Endothelial cell of umbilical vein (primary cell): ENCODE measurements at regions not wholly inside any gene's neighbourhood (a gene's known extent, or its start where the extent isn't known, plus 50 kb on each side); places are given as distances from the start of the nearest gene placed in this dataset.

Experiments
- BruUV-seq: library from RNA; stranded (reverse); fragments of 400-500 nt; replicated peaks from 2 replicates; lab custom pipeline; 2021; lab: Mats Ljungman, UMichigan
- CTCF ChIA-PET: fragments of 300-600, 350-600 bp; sonication (Branson Sonifier 250); formaldehyde crosslinking; loops from one replicate; lab custom pipeline; 2021; ENCODE audit warnings: antibody characterized with exemption, inconsistent platforms; lab: Charles Lee
- POLR2A ChIA-PET: fragments of 300-600, 350-600 bp; sonication (Branson Sonifier 250); formaldehyde crosslinking; loops from one replicate; lab custom pipeline; 2021; ENCODE audit warnings: antibody characterized with exemption, inconsistent platforms; lab: Charles Lee
- DNase-seq: peaks from one replicate; pipeline ENCODE4 v3.0.0-alpha.2; 2011; ENCODE audit warnings: low read depth, low spot score
- FAIRE-seq: peaks from 2 replicates; lab custom pipeline; 2011; peaks lifted over from hg19 to GRCh38; lab: Jason Lieb, UNC
- H2AFZ ChIP-seq: 2 replicates; pipeline ENCODE4 v1.6.0; 2012; ENCODE audit warnings: low read depth, low read length, control low read depth, inconsistent platforms
- H3K27ac ChIP-seq: 2 replicates; pipeline ENCODE4 v1.5.1; 2011; ENCODE audit warnings: low read depth, mild to moderate bottlenecking, control low read depth, low read length, moderate library complexity; ENCODE audit not compliant: insufficient read depth
- H3K27me3 ChIP-seq, 2 experiments: 2 replicates each; pipeline versions ENCODE4 v1.6.0 to v1.6.1; 2011; ENCODE audit warnings: low read length in 2 of 2, mixed read lengths in 1 of 2; ENCODE audit not compliant: control insufficient read depth in 2 of 2, insufficient read depth in 2 of 2
- H3K36me3 ChIP-seq, 2 experiments: 2 replicates in 1 of 2; 3 replicates in 1 of 2; pipeline ENCODE4 v1.5.1; 2011; ENCODE audit warnings: low read length in 2 of 2, mild to moderate bottlenecking in 1 of 2, moderate library complexity in 1 of 2; ENCODE audit not compliant: control insufficient read depth in 2 of 2, insufficient read depth in 2 of 2; ENCODE audit errors: extremely low read depth in 1 of 2
- H3K4me1 ChIP-seq: 3 replicates; pipeline ENCODE4 v1.5.1; 2011; ENCODE audit warnings: mild to moderate bottlenecking, low read length; ENCODE audit not compliant: control insufficient read depth, insufficient read depth; ENCODE audit errors: extremely low read depth
- H3K4me2 ChIP-seq: 2 replicates; pipeline ENCODE4 v1.6.1; 2011; ENCODE audit warnings: low read length, control low read depth, mixed read lengths; ENCODE audit not compliant: insufficient read depth
- H3K4me3 ChIP-seq, 3 experiments: fragments of 200-600 bp in 1 of 3; sonication (generic), shearing (Covaris generic) in 1 of 3; replicated peaks in 1 of 3; 2 replicates each; pipeline ENCODE4 v1.5.1; 2011 to 2016; ENCODE audit warnings: control low read depth in 3 of 3, low read length in 3 of 3, mild to moderate bottlenecking in 2 of 3, inconsistent platforms in 1 of 3, low read depth in 1 of 3, moderate library complexity in 1 of 3; ENCODE audit not compliant: insufficient read depth in 1 of 3
- H3K79me2 ChIP-seq: 2 replicates; pipeline ENCODE4 v1.6.0; 2012; ENCODE audit warnings: low read length, inconsistent platforms; ENCODE audit not compliant: control insufficient read depth, insufficient read depth
- H3K9ac ChIP-seq: replicated peaks from 2 replicates; pipeline ENCODE3; 2011; ENCODE audit warnings: low read length, control low read depth; ENCODE audit not compliant: insufficient read depth; ENCODE audit errors: extremely low read depth
- H3K9me1 ChIP-seq: replicated peaks from 3 replicates; pipeline ENCODE4 v1.6.0; 2011; ENCODE audit warnings: mild to moderate bottlenecking, low read length; ENCODE audit not compliant: control insufficient read depth, insufficient read depth; ENCODE audit errors: extremely low read depth
- H3K9me3 ChIP-seq: replicated peaks from 2 replicates; pipeline ENCODE4 v1.5.1; 2012; ENCODE audit warnings: low read length, inconsistent platforms; ENCODE audit not compliant: control insufficient read depth, insufficient read depth
- H4K20me1 ChIP-seq: replicated peaks from 2 replicates; pipeline ENCODE3; 2011; ENCODE audit warnings: mild to moderate bottlenecking, low read length; ENCODE audit not compliant: control insufficient read depth, insufficient read depth; ENCODE audit errors: extremely low read depth
- EZH2 ChIP-seq: IDR thresholded peaks from 2 replicates; pipeline ENCODE4 v1.6.1; 2012; ENCODE audit warnings: borderline replicate concordance, low read depth, mild to moderate bottlenecking, moderate library complexity, low read length, inconsistent platforms; ENCODE audit not compliant: severe bottlenecking
- FOS ChIP-seq: IDR thresholded peaks from 2 replicates; pipeline ENCODE4 v1.6.1; 2011; ENCODE audit warnings: mild to moderate bottlenecking, low read length, moderate library complexity, borderline replicate concordance; ENCODE audit not compliant: insufficient read depth
- GATA2 ChIP-seq: IDR thresholded peaks from 2 replicates; pipeline ENCODE4 v1.7.0; 2011; ENCODE audit warnings: low read depth, mild to moderate bottlenecking, moderate library complexity, mixed read lengths, low read length; ENCODE audit not compliant: insufficient read length, insufficient read depth
- JUN ChIP-seq: IDR thresholded peaks from 2 replicates; pipeline ENCODE4 v1.6.1; 2011; ENCODE audit warnings: borderline replicate concordance, low read depth; ENCODE audit not compliant: insufficient read length, insufficient read depth
- MYC ChIP-seq: IDR thresholded peaks from one replicate; pipeline ENCODE4 v1.6.1; 2011; ENCODE audit warnings: mild to moderate bottlenecking, low read depth, low read length
- POLR2A ChIP-seq: IDR thresholded peaks from 2 replicates; pipeline ENCODE4 v1.6.1; 2012; ENCODE audit warnings: low read depth, mild to moderate bottlenecking, control low read depth, low read length
- POLR2AphosphoS5 ChIP-seq: IDR thresholded peaks from 2 replicates; pipeline ENCODE4 v1.6.1; 2012; ENCODE audit warnings: low read depth, mild to moderate bottlenecking, control low read depth, low read length, moderate library complexity; ENCODE audit not compliant: insufficient read depth
- dilution Hi-C: fragments of 300-500 bp; cut with MboI; formaldehyde crosslinking; loops from one replicate; pipeline ENCODE4 v1.15.0; 2019; ENCODE audit warnings: low sequenced_read_pairs; ENCODE audit not compliant: extremely low pct_ligation_motif_present
- intact Hi-C: fragments of 100-400 bp; cut with micrococcal nuclease; formaldehyde crosslinking; loops from one replicate; pipeline ENCODE4 v1.10.0; 2022
- TF ChIP-seq, protein P1 (sequence below), 2 donors: IDR thresholded peaks; 1 replicate in 1 of 2; 2 replicates in 1 of 2; pipeline ENCODE4 v1.5.1; 2011; ENCODE audit warnings: low read length in 2 of 2, mild to moderate bottlenecking in 2 of 2, moderate library complexity in 2 of 2, control low read depth in 1 of 2, inconsistent platforms in 1 of 2, low read depth in 1 of 2; ENCODE audit not compliant: insufficient read depth in 1 of 2; ENCODE audit errors: extremely low read depth in 1 of 2
- TF ChIP-seq, protein P2 (sequence below): IDR thresholded peaks from 2 replicates; pipeline ENCODE4 v1.6.1; 2011; ENCODE audit not compliant: insufficient read depth, insufficient read length

DNA sequence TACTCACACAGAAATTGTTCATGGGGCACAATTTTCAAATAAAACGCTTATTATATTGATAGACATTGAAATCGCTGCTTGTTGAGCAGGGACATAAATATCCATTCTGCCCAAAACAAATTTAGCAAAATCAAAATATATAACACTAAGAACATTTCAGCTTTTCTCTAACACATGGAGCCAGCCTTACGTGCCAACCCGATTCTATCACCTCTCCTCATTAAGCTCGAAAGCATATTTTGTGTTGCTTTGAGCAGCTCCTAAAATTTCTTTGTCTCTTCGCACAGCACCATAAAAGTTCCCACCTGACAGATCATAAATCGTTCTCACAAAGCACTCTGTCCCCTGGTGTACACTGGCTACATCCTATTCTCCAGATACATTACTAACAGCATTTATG, 1034.4 kb upstream of the KLHL29 start:
- Histone ChIP-seq H3K4me3 (no peak overlapping the region), H3K9ac (no peak overlapping the region), H3K27me3 (no peaks in the 10 kb centered on the region), H3K9me1 (no peaks in the 10 kb centered on the region), H3K79me2 (no peaks in the 10 kb centered on the region), H3K36me3 (no peaks in the 10 kb centered on the region), H3K9me3 (no peaks in the 10 kb centered on the region), H3K27ac (no peak overlapping the region), H4K20me1 (no peaks in the 10 kb centered on the region), H3K4me1 (no peaks in the 10 kb centered on the region), H3K4me2 (no peak overlapping the region), H2AFZ (no peak overlapping the region)
- dilution Hi-C loops, result no loop called here
- FAIRE-seq (no peak), DNase-seq (no peak)
- ChIA-PET POLR2A (no interaction called here), CTCF (no interaction called here)
- no peak for TF ChIP-seq FOS
- TF ChIP-seq EZH2, result no peak
- TF ChIP-seq POLR2A, result no peak
- no peak for TF ChIP-seq POLR2AphosphoS5
- TF ChIP-seq GATA2, result no peak
- no peak for TF ChIP-seq JUN
- TF ChIP-seq MYC, result no peak
- TF ChIP-seq, protein P1, sequence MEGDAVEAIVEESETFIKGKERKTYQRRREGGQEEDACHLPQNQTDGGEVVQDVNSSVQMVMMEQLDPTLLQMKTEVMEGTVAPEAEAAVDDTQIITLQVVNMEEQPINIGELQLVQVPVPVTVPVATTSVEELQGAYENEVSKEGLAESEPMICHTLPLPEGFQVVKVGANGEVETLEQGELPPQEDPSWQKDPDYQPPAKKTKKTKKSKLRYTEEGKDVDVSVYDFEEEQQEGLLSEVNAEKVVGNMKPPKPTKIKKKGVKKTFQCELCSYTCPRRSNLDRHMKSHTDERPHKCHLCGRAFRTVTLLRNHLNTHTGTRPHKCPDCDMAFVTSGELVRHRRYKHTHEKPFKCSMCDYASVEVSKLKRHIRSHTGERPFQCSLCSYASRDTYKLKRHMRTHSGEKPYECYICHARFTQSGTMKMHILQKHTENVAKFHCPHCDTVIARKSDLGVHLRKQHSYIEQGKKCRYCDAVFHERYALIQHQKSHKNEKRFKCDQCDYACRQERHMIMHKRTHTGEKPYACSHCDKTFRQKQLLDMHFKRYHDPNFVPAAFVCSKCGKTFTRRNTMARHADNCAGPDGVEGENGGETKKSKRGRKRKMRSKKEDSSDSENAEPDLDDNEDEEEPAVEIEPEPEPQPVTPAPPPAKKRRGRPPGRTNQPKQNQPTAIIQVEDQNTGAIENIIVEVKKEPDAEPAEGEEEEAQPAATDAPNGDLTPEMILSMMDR (IDR thresholded peaks at IDR 0.05; ENCODE audit: extremely low read depth in 1 of 2, insufficient read depth in 1 of 2, low read depth in 1 of 2, low read length in 2 of 2), result no peak
- TF ChIP-seq, protein P2, sequence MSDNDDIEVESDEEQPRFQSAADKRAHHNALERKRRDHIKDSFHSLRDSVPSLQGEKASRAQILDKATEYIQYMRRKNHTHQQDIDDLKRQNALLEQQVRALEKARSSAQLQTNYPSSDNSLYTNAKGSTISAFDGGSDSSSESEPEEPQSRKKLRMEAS, result no peak
- BruUV-seq, result no TSS peak
- intact Hi-C loops, result no loop called here
